Natural killer cell (primary cell): ENCODE measurements at regions not wholly inside any gene's neighbourhood (a gene's known extent, or its start where the extent isn't known, plus 50 kb on each side); places are given as distances from the start of the nearest gene placed in this dataset.

Experiments
- ATAC-seq, 3 donors: fragments of 150-1000 bp in 2 of 3; fragments of 200-7000 bp in 1 of 3; cut with Tn5 transposase; 1 replicate in 1 of 3; 2 replicates in 2 of 3; pipeline ENCODE4 v1.10.0; 2021; ENCODE audit warnings: mild to moderate bottlenecking in 2 of 3, moderate library complexity in 2 of 3
- DNase-seq, 2 donors: peaks; one replicate each; pipeline versions ENCODE4 v3.0.0 to v3.0.0-alpha.2; 2013 to 2021; ENCODE audit warnings: mixed read lengths in 1 of 2
- H3K27ac ChIP-seq: one replicate; pipeline ENCODE4 v1.5.1; 2013; ENCODE audit warnings: mild to moderate bottlenecking, low read length
- H3K27me3 ChIP-seq: one replicate; pipeline ENCODE4 v1.6.1; 2013; ENCODE audit warnings: low read length; ENCODE audit not compliant: control insufficient read depth, insufficient read depth
- H3K36me3 ChIP-seq: one replicate; pipeline ENCODE4 v1.6.1; 2013; ENCODE audit warnings: low read length; ENCODE audit not compliant: control insufficient read depth, insufficient read depth
- H3K4me1 ChIP-seq: one replicate; pipeline ENCODE4 v1.6.1; 2013; ENCODE audit warnings: low read length; ENCODE audit not compliant: control insufficient read depth, insufficient read depth
- H3K4me3 ChIP-seq: one replicate; pipeline ENCODE4 v1.5.1; 2013; ENCODE audit warnings: low read length
- H3K9me3 ChIP-seq: one replicate; pipeline ENCODE4 v1.6.1; 2013; ENCODE audit warnings: low read length; ENCODE audit not compliant: control insufficient read depth, insufficient read depth
- H3K27ac Mint-ChIP-seq, 2 donors: one replicate each; pipeline ENCODE4 v1.8.0; 2022; ENCODE audit warnings: mild to moderate bottlenecking in 2 of 2, mixed read lengths in 2 of 2, moderate library complexity in 1 of 2
- H3K27me3 Mint-ChIP-seq, 2 donors: one replicate each; pipeline ENCODE4 v1.8.0; 2022; ENCODE audit warnings: low read depth in 2 of 2, mixed read lengths in 2 of 2
- H3K36me3 Mint-ChIP-seq: one replicate; pipeline ENCODE4 v1.8.0; 2022; ENCODE audit warnings: mixed read lengths
- H3K4me1 Mint-ChIP-seq, 2 donors: one replicate each; pipeline ENCODE4 v1.8.0; 2022; ENCODE audit warnings: mixed read lengths in 2 of 2
- H3K4me3 Mint-ChIP-seq: one replicate; pipeline ENCODE4 v1.8.0; 2022; ENCODE audit warnings: mild to moderate bottlenecking, moderate library complexity, mixed read lengths
- H3K9me3 Mint-ChIP-seq, 2 donors: one replicate each; pipeline ENCODE4 v1.8.0; 2022; ENCODE audit warnings: mixed read lengths in 2 of 2
- CTCF ChIP-seq: fragments of 200-600 bp; IDR thresholded peaks from one replicate; pipeline ENCODE4 v1.8.0; 2022; ENCODE audit warnings: antibody characterized with exemption
- WGBS: methylation state at CpG from one replicate; pipeline ENCODE4 v1.1.7; 2013; ENCODE audit warnings: missing lambda C conversion rate; ENCODE audit not compliant: insufficient coverage; 5-methylcytosine and 5-hydroxymethylcytosine counted together
- intact Hi-C: fragments of 100-400 bp; cut with micrococcal nuclease; formaldehyde crosslinking; loops from one replicate; pipeline ENCODE4 v1.14.2; 2022

GRCh38 chr14:78106381-78106780 lies 63.8 kb upstream of the NRXN3 start:
- H3K4me1 ChIP-seq: no peaks in the 10 kb centered on the region
- no peaks in the 10 kb centered on the region for H3K27me3 ChIP-seq
- Mint-ChIP-seq H3K27ac (no peak overlapping the region), H3K9me3 (no peaks in the 10 kb centered on the region), H3K27me3 (peaks cover 5 to 32% of the 10 kb centered on the region in 2 donors), H3K36me3 (no peaks in the 10 kb centered on the region), H3K4me1 (no peaks in the 10 kb centered on the region), H3K4me3 (no peak overlapping the region)
- DNase-seq (no peak), ATAC-seq (no peak)
- no peaks in the 10 kb centered on the region for H3K9me3 ChIP-seq
- no peak overlapping the region for H3K27ac ChIP-seq
- no peak overlapping the region for H3K4me3 ChIP-seq
- no peak for TF ChIP-seq CTCF
- no peaks in the 10 kb centered on the region for H3K36me3 ChIP-seq
- intact Hi-C loops: no loop called here
- 60% methylated on average over 2 of the region's 2 CpGs for WGBS

DNA sequence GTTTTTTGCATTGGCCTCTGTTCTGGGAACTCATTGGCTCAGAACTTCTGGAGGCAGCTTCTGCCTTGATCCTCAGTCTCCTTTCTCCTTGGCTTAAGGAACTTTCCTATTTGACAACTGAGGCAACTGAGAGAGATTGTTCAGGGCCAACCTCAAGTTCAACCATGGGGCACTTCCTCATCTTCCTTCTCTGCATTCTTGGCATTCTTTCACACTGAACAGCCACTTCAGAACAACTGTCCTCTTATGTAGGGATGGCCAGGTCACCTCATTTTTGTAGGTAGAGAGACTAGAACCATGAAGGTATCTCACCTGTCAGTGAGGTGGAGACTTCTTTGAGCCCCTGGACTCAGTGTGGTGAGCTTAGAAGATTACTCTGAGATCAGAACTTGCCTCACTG lies 63.0 kb upstream of the NRXN3 start:
- no peak for TF ChIP-seq CTCF
- no peak overlapping the region for H3K27ac ChIP-seq
- no peaks in the 10 kb centered on the region for H3K36me3 ChIP-seq
- Mint-ChIP-seq H3K36me3 (no peaks in the 10 kb centered on the region), H3K27ac (no peak overlapping the region), H3K4me3 (no peak overlapping the region), H3K4me1 (no peaks in the 10 kb centered on the region), H3K27me3 (peaks cover 6 to 39% of the 10 kb centered on the region in 2 donors), H3K9me3 (no peaks in the 10 kb centered on the region)
- H3K4me3 ChIP-seq: no peak overlapping the region
- H3K9me3 ChIP-seq: no peaks in the 10 kb centered on the region
- no peaks in the 10 kb centered on the region for H3K4me1 ChIP-seq
- DNase-seq (no peak), ATAC-seq (no peak)
- H3K27me3 ChIP-seq: no peaks in the 10 kb centered on the region
- intact Hi-C loops: no loop called here

- H3K4me3 ChIP-seq: no peak overlapping the region
- H3K27ac ChIP-seq: no peak overlapping the region
- peaks cover 7% of the 10 kb centered on the region in 2 donors for H3K27me3 Mint-ChIP-seq
- H3K36me3 ChIP-seq: no peaks in the 10 kb centered on the region
- no peak overlapping the region for H3K4me3 Mint-ChIP-seq
- no peaks in the 10 kb centered on the region for H3K9me3 ChIP-seq
- intact Hi-C loops: no loop called here
- H3K27me3 ChIP-seq: no peaks in the 10 kb centered on the region
- H3K27ac Mint-ChIP-seq: no peak overlapping the region
- DNase-seq (no peak), ATAC-seq (no peak)
- H3K9me3 Mint-ChIP-seq: peaks cover 4 to 5% of the 10 kb centered on the region in 2 donors
- 79% methylated on average over 2 of the region's 3 CpGs for WGBS
- H3K4me1 ChIP-seq: no peaks in the 10 kb centered on the region
- no peaks in the 10 kb centered on the region for H3K36me3 Mint-ChIP-seq
- TF ChIP-seq CTCF: no peak
- H3K4me1 Mint-ChIP-seq: no peaks in the 10 kb centered on the region
Measured at GRCh38 chr14:78119440-78119839, 50.7 kb upstream of the NRXN3 start.
